Breast epithelium (tissue), 3 donors: ENCODE measurements at regions not wholly inside any gene's neighbourhood (a gene's known extent, or its start where the extent isn't known, plus 50 kb on each side); places are given as distances from the start of the nearest gene placed in this dataset.

Source experiments
- POLR2A ChIP-seq: fragments of 450-650 bp; IDR thresholded peaks from one replicate; pipeline ENCODE4 v1.6.1; 2016; ENCODE audit warnings: antibody characterized with exemption, mild to moderate bottlenecking, moderate library complexity
- POLR2AphosphoS5 ChIP-seq, 3 donors: sonication (generic); formaldehyde crosslinking; IDR thresholded peaks; one replicate each; pipeline ENCODE4 v1.6.1; 2017; ENCODE audit warnings: antibody characterized with exemption in 3 of 3
- TF ChIP-seq, protein P1 (sequence below), 3 donors: fragments of 450-650 bp; IDR thresholded peaks; one replicate each; pipeline ENCODE4 v1.5.1; 2016 to 2017; ENCODE audit warnings: antibody characterized with exemption in 3 of 3, mild to moderate bottlenecking in 3 of 3, moderate library complexity in 3 of 3

DNA sequence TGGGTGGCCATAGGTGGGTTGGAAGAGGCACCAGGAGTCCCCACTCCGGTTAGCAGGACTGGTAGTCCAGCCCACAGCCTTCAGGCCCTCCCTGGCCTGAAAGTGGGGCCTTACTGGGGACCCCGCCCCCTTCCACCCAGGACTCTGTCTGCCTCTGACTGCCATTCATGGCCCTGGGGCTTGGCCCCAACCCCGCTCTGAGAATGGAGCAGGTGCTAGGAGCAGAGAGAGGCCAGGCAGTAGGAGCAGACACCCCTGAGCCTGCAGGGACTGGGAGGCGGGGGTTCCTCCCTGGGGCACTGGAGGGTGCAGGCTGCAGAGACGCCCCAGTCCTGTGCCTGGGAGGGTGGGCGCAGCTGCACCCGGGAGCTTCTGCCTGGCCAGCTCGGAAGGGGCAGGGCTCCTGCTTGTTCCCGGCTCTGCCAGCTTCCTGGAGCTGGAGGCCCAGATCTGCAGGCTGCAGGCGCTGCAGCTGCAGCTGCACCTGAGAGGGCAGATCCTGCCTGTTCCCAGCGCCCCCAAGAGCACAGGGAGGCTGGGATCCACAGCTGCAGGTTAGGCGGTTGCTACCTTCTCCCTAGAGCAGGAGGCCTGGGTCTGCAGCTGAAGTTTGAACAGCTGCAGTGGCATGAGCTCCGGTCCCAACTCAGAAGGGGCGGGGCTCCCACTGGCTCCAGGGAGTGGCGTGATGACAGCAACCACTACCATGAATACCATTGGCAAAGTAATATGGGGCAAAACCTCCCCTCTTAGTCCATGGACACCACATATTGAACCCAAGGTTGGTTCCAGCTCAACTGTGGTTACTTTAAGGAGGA is 194.7 kb downstream of the SQOR start:
- TF ChIP-seq POLR2AphosphoS5 (IDR thresholded peaks at IDR 0.05) (no peak), POLR2A (no peak)
- TF ChIP-seq, protein P1, sequence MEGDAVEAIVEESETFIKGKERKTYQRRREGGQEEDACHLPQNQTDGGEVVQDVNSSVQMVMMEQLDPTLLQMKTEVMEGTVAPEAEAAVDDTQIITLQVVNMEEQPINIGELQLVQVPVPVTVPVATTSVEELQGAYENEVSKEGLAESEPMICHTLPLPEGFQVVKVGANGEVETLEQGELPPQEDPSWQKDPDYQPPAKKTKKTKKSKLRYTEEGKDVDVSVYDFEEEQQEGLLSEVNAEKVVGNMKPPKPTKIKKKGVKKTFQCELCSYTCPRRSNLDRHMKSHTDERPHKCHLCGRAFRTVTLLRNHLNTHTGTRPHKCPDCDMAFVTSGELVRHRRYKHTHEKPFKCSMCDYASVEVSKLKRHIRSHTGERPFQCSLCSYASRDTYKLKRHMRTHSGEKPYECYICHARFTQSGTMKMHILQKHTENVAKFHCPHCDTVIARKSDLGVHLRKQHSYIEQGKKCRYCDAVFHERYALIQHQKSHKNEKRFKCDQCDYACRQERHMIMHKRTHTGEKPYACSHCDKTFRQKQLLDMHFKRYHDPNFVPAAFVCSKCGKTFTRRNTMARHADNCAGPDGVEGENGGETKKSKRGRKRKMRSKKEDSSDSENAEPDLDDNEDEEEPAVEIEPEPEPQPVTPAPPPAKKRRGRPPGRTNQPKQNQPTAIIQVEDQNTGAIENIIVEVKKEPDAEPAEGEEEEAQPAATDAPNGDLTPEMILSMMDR (IDR thresholded peaks at IDR 0.05), result no peak
